Sigmoid colon (tissue), 6 donors: ENCODE measurements at regions not wholly inside any gene's neighbourhood (a gene's known extent, or its start where the extent isn't known, plus 50 kb on each side); places are given as distances from the start of the nearest gene placed in this dataset.

Experiments used
- DNase-seq: peaks from one replicate; pipeline ENCODE4 v3.0.0-alpha.2; 2019
- H3K27ac ChIP-seq, 4 donors: fragments of 200-600 bp; sonication (generic); one replicate each; pipeline ENCODE4 v1.5.1; 2016 to 2019; ENCODE audit warnings: mild to moderate bottlenecking in 1 of 4
- H3K27me3 ChIP-seq, 3 donors: fragments of 200-600 bp; sonication (generic); one replicate each; pipeline ENCODE4 v1.5.1; 2019; ENCODE audit warnings: mild to moderate bottlenecking in 1 of 3
- H3K36me3 ChIP-seq, 4 donors: fragments of 200-600 bp; sonication (generic); one replicate each; pipeline ENCODE4 v1.5.1; 2016 to 2019
- H3K4me1 ChIP-seq, 4 donors: fragments of 200-600 bp; sonication (generic); one replicate each; pipeline ENCODE4 v1.5.1; 2017 to 2019
- H3K4me3 ChIP-seq, 4 donors: fragments of 200-600 bp; sonication (generic); one replicate each; pipeline ENCODE4 v1.5.1; 2017 to 2019; ENCODE audit warnings: mild to moderate bottlenecking in 2 of 4, moderate library complexity in 1 of 4
- H3K9me3 ChIP-seq, 4 donors: fragments of 200-600 bp in 3 of 4; sonication (generic) in 3 of 4; one replicate each; pipeline versions ENCODE4 v1.5.1 to v1.6.1; 2013 to 2019
- EP300 ChIP-seq, 4 donors: sonication (generic); formaldehyde crosslinking; IDR thresholded peaks; one replicate each; pipeline ENCODE4 v1.6.1; 2017; ENCODE audit warnings: antibody characterized with exemption in 4 of 4
- POLR2A ChIP-seq, 2 donors: fragments of 450-650 bp; IDR thresholded peaks; one replicate each; pipeline ENCODE4 v1.6.1; 2016; ENCODE audit warnings: antibody characterized with exemption in 2 of 2, mild to moderate bottlenecking in 2 of 2, moderate library complexity in 2 of 2
- POLR2AphosphoS5 ChIP-seq, 4 donors: sonication (generic); formaldehyde crosslinking; IDR thresholded peaks; one replicate each; pipeline ENCODE4 v1.6.1; 2017; ENCODE audit warnings: antibody characterized with exemption in 4 of 4
- WGBS, 2 donors: extraction: QIAGEN DNeasy Blood & Tissue Kit; methylation state at CpG; one replicate each; pipeline ENCODE4 v1.1.7; 2013; 5-methylcytosine and 5-hydroxymethylcytosine counted together
- intact Hi-C: fragments of 100-400 bp; cut with DNase I; formaldehyde crosslinking; loops from one replicate; pipeline ENCODE4 v1.15.1; 2023
- TF ChIP-seq, protein P1 (sequence below), 4 experiments: fragments of 450-650 bp in 3 of 4; fragments of 200-600 bp in 1 of 4; IDR thresholded peaks; one replicate each; pipeline ENCODE4 v1.5.1; 2016 to 2019; ENCODE audit warnings: antibody characterized with exemption in 4 of 4, mild to moderate bottlenecking in 3 of 4, moderate library complexity in 2 of 4
- donor health status: healthy with polysubstance abuse.
- donor health status: healthy.

- no peak for DNase-seq
- H3K4me1 ChIP-seq, result peaks cover 2 to 21% (median 15%) of the 10 kb centered on the region in 4 donors
- intact Hi-C loops, result no loop called here
- H3K9me3 ChIP-seq, result no peaks in the 10 kb centered on the region
- H3K36me3 ChIP-seq, result no peaks in the 10 kb centered on the region
- TF ChIP-seq POLR2A (IDR thresholded peaks at IDR 0.05), result no peak
- TF ChIP-seq, protein P1, sequence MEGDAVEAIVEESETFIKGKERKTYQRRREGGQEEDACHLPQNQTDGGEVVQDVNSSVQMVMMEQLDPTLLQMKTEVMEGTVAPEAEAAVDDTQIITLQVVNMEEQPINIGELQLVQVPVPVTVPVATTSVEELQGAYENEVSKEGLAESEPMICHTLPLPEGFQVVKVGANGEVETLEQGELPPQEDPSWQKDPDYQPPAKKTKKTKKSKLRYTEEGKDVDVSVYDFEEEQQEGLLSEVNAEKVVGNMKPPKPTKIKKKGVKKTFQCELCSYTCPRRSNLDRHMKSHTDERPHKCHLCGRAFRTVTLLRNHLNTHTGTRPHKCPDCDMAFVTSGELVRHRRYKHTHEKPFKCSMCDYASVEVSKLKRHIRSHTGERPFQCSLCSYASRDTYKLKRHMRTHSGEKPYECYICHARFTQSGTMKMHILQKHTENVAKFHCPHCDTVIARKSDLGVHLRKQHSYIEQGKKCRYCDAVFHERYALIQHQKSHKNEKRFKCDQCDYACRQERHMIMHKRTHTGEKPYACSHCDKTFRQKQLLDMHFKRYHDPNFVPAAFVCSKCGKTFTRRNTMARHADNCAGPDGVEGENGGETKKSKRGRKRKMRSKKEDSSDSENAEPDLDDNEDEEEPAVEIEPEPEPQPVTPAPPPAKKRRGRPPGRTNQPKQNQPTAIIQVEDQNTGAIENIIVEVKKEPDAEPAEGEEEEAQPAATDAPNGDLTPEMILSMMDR (IDR thresholded peaks at IDR 0.05), result no peak
- TF ChIP-seq EP300 (IDR thresholded peaks at IDR 0.05), result no peak
- TF ChIP-seq POLR2AphosphoS5 (IDR thresholded peaks at IDR 0.05), result no peak
- H3K27me3 ChIP-seq, result no peaks in the 10 kb centered on the region
- no peak overlapping the region for H3K27ac ChIP-seq
- 42 to 73% methylated on average over 1 of the region's 1 CpG for WGBS, 2 donors
- no peak overlapping the region for H3K4me3 ChIP-seq
These were observed 145.3 kb upstream of the STXBP5 start for GRCh38 chr6:147058786-147059385.

- 74 to 94% methylated on average over 1 of the region's 1 CpG for WGBS, 2 donors
- Histone ChIP-seq H3K27me3 (no peaks in the 10 kb centered on the region), H3K36me3 (no peaks in the 10 kb centered on the region), H3K9me3 (no peaks in the 10 kb centered on the region), H3K4me3 (no peak overlapping the region), H3K4me1 (peaks cover 2 to 12% (median 9%) of the 10 kb centered on the region in 4 donors), H3K27ac (no peak overlapping the region)
- TF ChIP-seq, protein P1 (IDR thresholded peaks at IDR 0.05), result no peak
- no peak for TF ChIP-seq POLR2A (IDR thresholded peaks at IDR 0.05)
- no peak for TF ChIP-seq EP300 (IDR thresholded peaks at IDR 0.05)
- TF ChIP-seq POLR2AphosphoS5 (IDR thresholded peaks at IDR 0.05), result no peak
- intact Hi-C loops, result no loop called here
- DNase-seq, result no peak
These were observed 143.6 kb upstream of the STXBP5 start for GRCh38 chr6:147060636-147061035.

DNA sequence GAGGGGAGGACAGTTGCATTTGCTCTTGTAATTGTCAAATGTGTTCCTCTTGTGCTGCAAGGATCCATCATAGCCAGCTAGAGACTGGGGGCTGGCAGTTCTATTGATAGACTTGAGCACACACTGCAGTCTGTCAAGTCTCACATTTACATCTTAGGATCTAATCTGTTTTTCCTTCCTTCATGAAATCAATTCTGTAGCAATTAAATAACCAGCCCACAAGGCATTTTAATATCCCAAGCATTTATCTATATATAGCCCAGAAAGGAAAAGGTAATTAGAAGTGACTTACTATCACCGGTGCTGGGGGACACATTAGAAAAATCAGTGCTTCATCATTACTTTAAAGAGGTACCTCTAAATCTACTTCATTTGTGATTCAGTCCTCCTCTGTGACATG is 143.0 kb upstream of the STXBP5 start:
- Histone ChIP-seq H3K36me3 (no peaks in the 10 kb centered on the region), H3K9me3 (no peaks in the 10 kb centered on the region), H3K27ac (no peak overlapping the region), H3K27me3 (no peaks in the 10 kb centered on the region), H3K4me1 (peaks cover 2 to 12% (median 9%) of the 10 kb centered on the region in 4 donors), H3K4me3 (no peak overlapping the region)
- no peak for DNase-seq
- 93 to 94% methylated on average over 1 of the region's 1 CpG for WGBS, 2 donors
- intact Hi-C loops, result no loop called here
- TF ChIP-seq POLR2AphosphoS5 (IDR thresholded peaks at IDR 0.05), result no peak
- TF ChIP-seq, protein P1 (IDR thresholded peaks at IDR 0.05), result no peak
- no peak for TF ChIP-seq POLR2A (IDR thresholded peaks at IDR 0.05)
- TF ChIP-seq EP300 (IDR thresholded peaks at IDR 0.05), result no peak

GRCh38 chr6:147063469-147064031 is 140.7 kb upstream of the STXBP5 start:
- no peak overlapping the region for H3K4me3 ChIP-seq
- peak overlapping the region in 1 of 4 donors; percentile 31 for H3K27ac ChIP-seq
- no peaks in the 10 kb centered on the region for H3K27me3 ChIP-seq
- WGBS, 2 donors, result 96 to 100% methylated on average over 1 of the region's 1 CpG
- no peak for DNase-seq
- no peaks in the 10 kb centered on the region for H3K9me3 ChIP-seq
- intact Hi-C loops, result no loop called here
- H3K36me3 ChIP-seq, result no peaks in the 10 kb centered on the region
- peaks cover 0 to 12% (median 9%) of the 10 kb centered on the region in 4 donors for H3K4me1 ChIP-seq
- peak in 1 of 4 donors; percentile 42 for TF ChIP-seq POLR2AphosphoS5 (IDR thresholded peaks at IDR 0.05)
- TF ChIP-seq, protein P1 (IDR thresholded peaks at IDR 0.05), result no peak

GRCh38 chr6:147065786-147066185 is 138.4 kb upstream of the STXBP5 start:
- WGBS, 2 donors, result 19 to 67% methylated on average over 5 of the region's 5 CpGs
- intact Hi-C loops, result no loop called here
- H3K4me1 ChIP-seq, result peaks cover 0 to 12% (median 9%) of the 10 kb centered on the region in 4 donors
- TF ChIP-seq POLR2AphosphoS5 (IDR thresholded peaks at IDR 0.05) (no peak), POLR2A (IDR thresholded peaks at IDR 0.05) (no peak), EP300 (IDR thresholded peaks at IDR 0.05) (no peak)
- TF ChIP-seq, protein P1 (IDR thresholded peaks at IDR 0.05), result no peak
- H3K36me3 ChIP-seq, result no peaks in the 10 kb centered on the region
- no peak overlapping the region for H3K4me3 ChIP-seq
- no peaks in the 10 kb centered on the region for H3K27me3 ChIP-seq
- no peaks in the 10 kb centered on the region for H3K9me3 ChIP-seq
- no peak overlapping the region for H3K27ac ChIP-seq
- no peak for DNase-seq
